SK-N-SH (cell line): ENCODE measurements at regions not wholly inside any gene's neighbourhood (a gene's known extent, or its start where the extent isn't known, plus 50 kb on each side); places are given as distances from the start of the nearest gene placed in this dataset.

Experiments
- CTCF ChIA-PET: fragments of 300-600, 350-600 bp; formaldehyde crosslinking; extraction: SDS; loops from one replicate; lab custom pipeline; 2021; lab: Yijun Ruan, JAX
- POLR2A ChIA-PET: fragments of 350-600 bp; sonication (Branson Sonifier 250); formaldehyde crosslinking; extraction: SDS; loops from one replicate; lab custom pipeline; 2020; ENCODE audit warnings: antibody characterized with exemption, inconsistent platforms; lab: Yijun Ruan, JAX
- DNase-seq: peaks from one replicate; pipeline ENCODE4 v3.0.0; 2012
- H2AFZ ChIP-seq: fragments of 200-600 bp; sonication (generic); 2 replicates; pipeline ENCODE4 v1.8.1; 2016; ENCODE audit warnings: antibody characterized with exemption, mild to moderate bottlenecking, low read depth
- H3F3A ChIP-seq: fragments of 200-600 bp; sonication (generic); replicated peaks from 2 replicates; pipeline ENCODE3; 2016; ENCODE audit warnings: antibody characterized with exemption, mild to moderate bottlenecking; ENCODE audit not compliant: insufficient read depth
- H3K27ac ChIP-seq, 2 experiments: fragments of 200-500 bp in 1 of 2; fragments of 200-600 bp in 1 of 2; sonication (Bioruptor generic) in 1 of 2; sonication (generic), shearing (Covaris generic) in 1 of 2; 2 replicates each; pipeline versions ENCODE4 v1.5.1 to v1.6.1; 2014 to 2016; ENCODE audit warnings: low read depth in 2 of 2, inconsistent platforms in 1 of 2, low read length in 1 of 2, mild to moderate bottlenecking in 1 of 2, mixed read lengths in 1 of 2
- H3K27me3 ChIP-seq: fragments of 200-600 bp; sonication (generic), shearing (Covaris generic); 2 replicates; pipeline ENCODE4 v1.6.1; 2016; ENCODE audit warnings: mixed run types; ENCODE audit not compliant: insufficient read depth
- H3K36me3 ChIP-seq, 2 experiments: fragments of 200-500 bp in 1 of 2; fragments of 200-600 bp in 1 of 2; sonication (Bioruptor generic) in 1 of 2; sonication (generic) in 1 of 2; replicated peaks in 1 of 2; 2 replicates each; pipeline versions ENCODE3 to v1.5.1; 2014 to 2016; ENCODE audit warnings: low read length in 1 of 2, mild to moderate bottlenecking in 1 of 2; ENCODE audit not compliant: insufficient read depth in 2 of 2, control insufficient read depth in 1 of 2
- H3K4me1 ChIP-seq, 2 experiments: fragments of 200-500 bp in 1 of 2; fragments of 200-600 bp in 1 of 2; sonication (Bioruptor generic) in 1 of 2; sonication (generic), shearing (Covaris generic) in 1 of 2; 2 replicates each; pipeline versions ENCODE4 v1.5.1 to v1.6.1; 2014 to 2016; ENCODE audit warnings: low read depth in 1 of 2, low read length in 1 of 2, mixed run types in 1 of 2; ENCODE audit not compliant: insufficient read depth in 2 of 2, control insufficient read depth in 1 of 2
- H3K4me2 ChIP-seq: fragments of 200-600 bp; sonication (generic), shearing (Covaris generic); 2 replicates; pipeline ENCODE4 v1.6.1; 2017; ENCODE audit warnings: mixed run types
- H3K4me3 ChIP-seq, 2 experiments: fragments of 200-500 bp in 1 of 2; fragments of 200-600 bp in 1 of 2; sonication (Bioruptor generic) in 1 of 2; sonication (generic), shearing (Covaris generic) in 1 of 2; 2 replicates each; pipeline versions ENCODE4 v1.5.1 to v1.8.1; 2014 to 2016; ENCODE audit warnings: low read depth in 2 of 2, inconsistent platforms in 1 of 2, low read length in 1 of 2, mild to moderate bottlenecking in 1 of 2, mixed read lengths in 1 of 2, moderate library complexity in 1 of 2
- H3K79me2 ChIP-seq: fragments of 200-600 bp; sonication (generic); 2 replicates; pipeline ENCODE4 v1.8.1; 2017; ENCODE audit warnings: mild to moderate bottlenecking; ENCODE audit not compliant: insufficient read depth
- H3K9ac ChIP-seq: fragments of 200-600 bp; sonication (generic); 2 replicates; pipeline ENCODE4 v1.6.1; 2017; ENCODE audit warnings: mixed run types
- H3K9me2 ChIP-seq: fragments of 200-600 bp; sonication (generic); 2 replicates; pipeline ENCODE4 v1.6.1; 2017; ENCODE audit warnings: mixed run types
- H3K9me3 ChIP-seq: fragments of 200-600 bp; sonication (generic); 2 replicates; pipeline ENCODE4 v1.6.1; 2017; ENCODE audit warnings: mixed run types, mild to moderate bottlenecking, moderate library complexity
- H4K20me1 ChIP-seq: fragments of 200-600 bp; sonication (generic); 2 replicates; pipeline ENCODE4 v1.6.1; 2017; ENCODE audit warnings: mild to moderate bottlenecking, mixed run types; ENCODE audit not compliant: insufficient read depth
- ELF1 ChIP-seq: IDR thresholded peaks from 2 replicates; pipeline ENCODE4 v1.4.0; 2012
- FOXJ3 ChIP-seq: sonication (generic); formaldehyde crosslinking; IDR thresholded peaks from 2 replicates; pipeline ENCODE4 v1.5.1; 2020; ENCODE audit warnings: mild to moderate bottlenecking, missing genetic modification reagents
- FOXM1 ChIP-seq: IDR thresholded peaks from 2 replicates; pipeline ENCODE4 v1.4.0; 2012; ENCODE audit warnings: low read depth, mild to moderate bottlenecking
- GATA2 ChIP-seq: sonication (generic); formaldehyde crosslinking; IDR thresholded peaks from 2 replicates; pipeline ENCODE4 v1.5.0; 2020; ENCODE audit warnings: mild to moderate bottlenecking, missing genetic modification reagents
- NRF1 ChIP-seq: IDR thresholded peaks from 2 replicates; pipeline ENCODE4 v1.6.1; 2012; ENCODE audit warnings: low read depth, mild to moderate bottlenecking, low read length
- PBX3 ChIP-seq: IDR thresholded peaks from 2 replicates; pipeline ENCODE4; 2012
- POLR2AphosphoS5 ChIP-seq: IDR thresholded peaks from 2 replicates; pipeline ENCODE4 v1.6.1; 2012; ENCODE audit warnings: low read depth, low read length
- RAD21 ChIP-seq: IDR thresholded peaks from 2 replicates; pipeline ENCODE4 v1.6.1; 2012; ENCODE audit warnings: mild to moderate bottlenecking, low read length
- REST ChIP-seq: IDR thresholded peaks from 2 replicates; pipeline ENCODE4 v1.6.1; 2012; ENCODE audit warnings: mild to moderate bottlenecking, low read depth, low read length, moderate library complexity
- RFX5 ChIP-seq: IDR thresholded peaks from 2 replicates; pipeline ENCODE4 v1.6.1; 2012; ENCODE audit warnings: mild to moderate bottlenecking, improper control_type of control experiment, low read length
- RXRA ChIP-seq: IDR thresholded peaks from 2 replicates; pipeline ENCODE4 v1.4.0; 2012; ENCODE audit warnings: low read depth, mild to moderate bottlenecking, borderline replicate concordance
- TCF12 ChIP-seq: IDR thresholded peaks from 2 replicates; pipeline ENCODE4 v1.4.0; 2012
- YY1 ChIP-seq: IDR thresholded peaks from 2 replicates; pipeline ENCODE4 v1.4.0; 2012; ENCODE audit warnings: low read depth, mild to moderate bottlenecking
- WGBS: methylation state at CpG from one replicate; pipeline ENCODE4 v1.1.6; 2017; ENCODE audit warnings: low lambda C conversion rate; 5-methylcytosine and 5-hydroxymethylcytosine counted together
- TF ChIP-seq, protein P1 (sequence below): IDR thresholded peaks from 2 replicates; pipeline ENCODE4 v1.4.0; 2012; ENCODE audit warnings: low read depth
- TF ChIP-seq, protein P2 (sequence below): IDR thresholded peaks from 2 replicates; pipeline ENCODE4 v1.4.0; 2012; ENCODE audit warnings: low read depth, borderline replicate concordance

DNA sequence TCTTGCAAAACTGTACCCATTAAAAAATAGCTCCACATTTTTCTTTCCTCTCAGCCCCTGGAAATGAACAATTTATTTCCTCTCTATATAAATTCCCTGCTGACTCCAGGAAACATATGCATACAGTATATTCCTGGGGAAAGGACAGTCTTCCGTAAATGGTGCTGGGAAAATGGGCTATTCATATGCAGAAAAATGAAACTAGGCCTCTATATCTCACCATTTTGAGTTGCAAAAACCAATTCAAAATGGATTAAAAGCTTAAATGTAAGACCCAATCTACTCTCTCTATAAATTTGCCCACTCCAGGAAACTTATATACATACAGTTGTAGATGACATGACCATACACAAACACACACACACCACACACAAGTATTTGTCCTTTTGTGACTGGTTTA, 85.9 kb upstream of the GPR149 start:
- Histone ChIP-seq H3K9me2 (no peaks in the 10 kb centered on the region), H3K4me3 (no peak overlapping the region), H2AFZ (no peak overlapping the region), H3K27me3 (no peaks in the 10 kb centered on the region), H3K4me1 (no peaks in the 10 kb centered on the region), H3K9ac (no peak overlapping the region), H3K27ac (no peak overlapping the region), H3K4me2 (no peak overlapping the region), H3K9me3 (no peaks in the 10 kb centered on the region), H3F3A (no peaks in the 10 kb centered on the region), H3K79me2 (no peaks in the 10 kb centered on the region), H4K20me1 (no peaks in the 10 kb centered on the region), H3K36me3 (no peaks in the 10 kb centered on the region)
- TF ChIP-seq GATA2 (CRISPR knock-in tag) = no peak
- TF ChIP-seq, protein P1, sequence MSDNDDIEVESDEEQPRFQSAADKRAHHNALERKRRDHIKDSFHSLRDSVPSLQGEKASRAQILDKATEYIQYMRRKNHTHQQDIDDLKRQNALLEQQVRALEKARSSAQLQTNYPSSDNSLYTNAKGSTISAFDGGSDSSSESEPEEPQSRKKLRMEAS = no peak
- TF ChIP-seq RFX5 = no peak
- TF ChIP-seq, protein P2, sequence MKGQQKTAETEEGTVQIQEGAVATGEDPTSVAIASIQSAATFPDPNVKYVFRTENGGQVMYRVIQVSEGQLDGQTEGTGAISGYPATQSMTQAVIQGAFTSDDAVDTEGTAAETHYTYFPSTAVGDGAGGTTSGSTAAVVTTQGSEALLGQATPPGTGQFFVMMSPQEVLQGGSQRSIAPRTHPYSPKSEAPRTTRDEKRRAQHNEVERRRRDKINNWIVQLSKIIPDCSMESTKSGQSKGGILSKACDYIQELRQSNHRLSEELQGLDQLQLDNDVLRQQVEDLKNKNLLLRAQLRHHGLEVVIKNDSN = no peak
- TF ChIP-seq POLR2AphosphoS5 = no peak
- no peak for TF ChIP-seq ELF1
- TF ChIP-seq RAD21 = no peak
- TF ChIP-seq NRF1 = no peak
- no peak for TF ChIP-seq PBX3
- no peak for TF ChIP-seq RXRA
- TF ChIP-seq FOXJ3 (CRISPR knock-in tag) = no peak
- WGBS = 24% methylated on average over 1 of the region's 1 CpG
- CTCF ChIA-PET = interaction anchor here (0.6 kb wide), 1 partner anchor 131 kb away, joined by 4 read pairs; no protein-coding TSS in a partner anchor
- POLR2A ChIA-PET = no interaction called here
- no peak for DNase-seq

DNA sequence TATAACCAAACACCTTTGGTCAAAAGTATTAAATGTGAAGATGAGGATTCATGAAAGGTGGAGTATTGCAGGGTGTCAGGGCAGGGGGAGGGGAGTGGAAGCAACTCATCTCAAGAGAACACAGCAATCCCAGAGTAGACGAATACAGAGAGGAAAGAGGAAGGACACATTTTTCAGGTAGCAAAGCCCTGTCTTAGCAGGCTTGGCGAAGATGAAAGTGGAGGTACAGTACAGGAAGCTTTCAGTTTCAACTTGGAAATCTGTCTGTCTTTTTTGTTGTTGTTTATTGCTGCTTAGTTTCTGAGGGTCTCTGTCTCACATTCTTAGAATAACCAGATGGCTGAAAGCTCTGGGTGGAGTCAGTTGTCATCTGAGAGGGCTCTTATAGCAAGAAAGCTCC, 80.8 kb upstream of the GPR149 start:
- ChIA-PET POLR2A (no interaction called here), CTCF (no interaction called here)
- Histone ChIP-seq H4K20me1 (no peaks in the 10 kb centered on the region), H3F3A (no peaks in the 10 kb centered on the region), H3K9me2 (no peaks in the 10 kb centered on the region), H3K9me3 (no peaks in the 10 kb centered on the region), H3K4me2 (peak overlapping the region; percentile 16; the same call in 1 of the 2 replicates), H2AFZ (no peak overlapping the region), H3K4me1 (no peaks in the 10 kb centered on the region), H3K27me3 (no peaks in the 10 kb centered on the region), H3K9ac (no peak overlapping the region), H3K4me3 (peak overlapping the region in 1 of 2 experiments; percentile 31; a peak in 1 of 4 replicates), H3K27ac (no peak overlapping the region), H3K36me3 (no peaks in the 10 kb centered on the region), H3K79me2 (no peaks in the 10 kb centered on the region)
- TF ChIP-seq POLR2AphosphoS5 (no peak), TCF12 (no peak), PBX3 (no peak), YY1 (no peak), REST (no peak), RXRA (no peak), FOXM1 (no peak), GATA2 (CRISPR knock-in tag) (no peak)
- WGBS = 7% methylated on average over 2 of the region's 2 CpGs
- no peak for DNase-seq
